ENCODE measurements at regions not wholly inside any gene's neighbourhood (a gene's known extent, or its start where the extent isn't known, plus 50 kb on each side); places are given as distances from the start of the nearest gene placed in this dataset.
A peak's percentile ranks its signal among the peaks of the same experiment; 100 is the strongest.

GRCh38 chr2:118239284-118239683, 151.0 kb downstream of the INSIG2 start:
- H3K27ac ChIP-seq (ENCODE audit: control insufficient read depth, insufficient read depth): no peak overlapping the region
- WGBS (ENCODE audit: insufficient coverage, insufficient replicate concordance, low lambda C conversion rate, missing lambda C conversion rate): 16% methylated on average over 5 of the region's 5 CpGs
- POLR2A ChIA-PET: no interaction called here
- H4K20me1 ChIP-seq (ENCODE audit: control insufficient read depth, insufficient read depth): no peaks in the 10 kb centered on the region
- DNase-seq (ENCODE audit: low read depth, low spot score): no peak
- no peaks in the 10 kb centered on the region for H3K79me2 ChIP-seq (ENCODE audit: control insufficient read depth, insufficient read depth, low read length)
- in situ Hi-C loops (cut with MboI) (no loop called here), intact Hi-C loops (cut with micrococcal nuclease; ENCODE audit: unreplicated experiment) (no loop called here)
- CTCF ChIA-PET: no interaction called here
- H3K9me3 ChIP-seq (replicated peaks; ENCODE audit: control insufficient read depth, insufficient read depth, low read length): no peaks in the 10 kb centered on the region; the same call in 2 of the 3 replicates
- H3K4me1 ChIP-seq (ENCODE audit: control insufficient read depth, insufficient read depth, low read length): no peaks in the 10 kb centered on the region
- RAD21 ChIA-PET (ENCODE audit: unreplicated experiment): interaction anchor here (1.0 kb wide), 1 partner anchor 643 kb away, joined by 3 read pairs; no protein-coding TSS in a partner anchor
- SMC1A ChIA-PET (ENCODE audit: uncharacterized antibody, unreplicated experiment): no interaction called here
- H3K27me3 ChIP-seq (replicated peaks in 1 of 2; ENCODE audit: control insufficient read depth in 2 of 2, insufficient read depth in 2 of 2, low read length in 1 of 2): no peaks in the 10 kb centered on the region
- H2AFZ ChIP-seq (ENCODE audit: control insufficient read depth, low read depth, low read length): no peak overlapping the region
- H3K4me3 ChIP-seq: no peak overlapping the region
- FAIRE-seq: no peak
- no peaks in the 10 kb centered on the region for H3K36me3 ChIP-seq (ENCODE audit: control insufficient read depth in 2 of 2, insufficient read depth in 2 of 2, low read length in 1 of 2)
- BruUV-seq (replicated peaks): no TSS peak
- H3K4me2 ChIP-seq (ENCODE audit: control insufficient read depth, insufficient read depth): no peak overlapping the region
- H3K9ac ChIP-seq (ENCODE audit: control insufficient read depth, insufficient read depth, low read length): no peak overlapping the region
- ATAC-seq: no peak
- TF ChIP-seq SREBF1 (IDR thresholded peaks at IDR 0.05; ENCODE audit: low read length): no peak
- no peak for TF ChIP-seq E2F4 (IDR thresholded peaks at IDR 0.05; ENCODE audit: low read depth, low read length)
- TF ChIP-seq BHLHE40 (IDR thresholded peaks at IDR 0.05; ENCODE audit: borderline replicate concordance in 1 of 2, low read depth in 2 of 2, low read length in 1 of 2): no peak
- no peak for TF ChIP-seq NR2C2 (IDR thresholded peaks at IDR 0.05; ENCODE audit: borderline replicate concordance, control insufficient read depth, insufficient read length, low read depth)

- Histone ChIP-seq H3K36me3 (ENCODE audit: control insufficient read depth in 2 of 2, insufficient read depth in 2 of 2, low read length in 1 of 2) (no peaks in the 10 kb centered on the region), H3K79me2 (ENCODE audit: control insufficient read depth, insufficient read depth, low read length) (no peaks in the 10 kb centered on the region), H3K27me3 (replicated peaks in 1 of 2; ENCODE audit: control insufficient read depth in 2 of 2, insufficient read depth in 2 of 2, low read length in 1 of 2) (no peaks in the 10 kb centered on the region), H3K27ac (ENCODE audit: control insufficient read depth, insufficient read depth) (no peak overlapping the region), H3K4me1 (ENCODE audit: control insufficient read depth, insufficient read depth, low read length) (no peaks in the 10 kb centered on the region), H3K4me3 (no peak overlapping the region), H3K9ac (ENCODE audit: control insufficient read depth, insufficient read depth, low read length) (no peak overlapping the region), H3K4me2 (ENCODE audit: control insufficient read depth, insufficient read depth) (no peak overlapping the region), H3K9me3 (replicated peaks; ENCODE audit: control insufficient read depth, insufficient read depth, low read length) (no peaks in the 10 kb centered on the region; the same call in 2 of the 3 replicates), H2AFZ (ENCODE audit: control insufficient read depth, low read depth, low read length) (no peak overlapping the region), H4K20me1 (ENCODE audit: control insufficient read depth, insufficient read depth) (no peaks in the 10 kb centered on the region)
- ChIA-PET CTCF (no interaction called here), RAD21 (ENCODE audit: unreplicated experiment) (interaction anchor here (1.0 to 1.6 kb wide), 2 partner anchors 14 to 191 kb away, joined by 3 to 4 read pairs; no protein-coding TSS in a partner anchor), POLR2A (no interaction called here), SMC1A (ENCODE audit: uncharacterized antibody, unreplicated experiment) (interaction anchor here (1.1 to 1.2 kb wide), 2 partner anchors 11 to 186 kb away, joined by 3 to 4 read pairs; no protein-coding TSS in a partner anchor)
- intact Hi-C loops (cut with micrococcal nuclease; ENCODE audit: unreplicated experiment) (no loop called here), in situ Hi-C loops (cut with MboI) (no loop called here)
- ATAC-seq (no peak), DNase-seq (ENCODE audit: low read depth, low spot score) (no peak), FAIRE-seq (no peak)
- no peak for TF ChIP-seq TCF3 (IDR thresholded peaks at IDR 0.05; ENCODE audit: borderline replicate concordance, insufficient read depth, low read depth, low read length)
- TF ChIP-seq CTCF (IDR thresholded peaks at IDR 0.05 in 2 of 3, conservative IDR thresholded peaks at IDR 0.05 in 1 of 3; ENCODE audit: control insufficient read depth in 2 of 3, extremely low read depth in 1 of 3, insufficient read depth in 1 of 3, low read depth in 3 of 3, low read length in 3 of 3): 0 out of 6 replicates have a peak, but pooled peaks of 2 of the 3 experiments have one; percentile 5 to 6
- BruUV-seq (replicated peaks): no TSS peak
Measured at GRCh38 chr2:118237451-118237850, 149.2 kb downstream of the INSIG2 start.

Measured in GM12878 (cell line).